ENCODE measurements at regions not wholly inside any gene's neighbourhood (a gene's known extent, or its start where the extent isn't known, plus 50 kb on each side); places are given as distances from the start of the nearest gene placed in this dataset.

GRCh38 chr6:134502614-134503549 is 185.0 kb upstream of the SGK1 start:
- TF ChIP-seq CTCF (IDR thresholded peaks at IDR 0.05), result no peak
- TF ChIP-seq POLR2A (IDR thresholded peaks at IDR 0.05), result peak; percentile 13 to 43

Data from Peyer's patch (tissue), 4 donors.